K562 (cell line): ENCODE measurements at regions not wholly inside any gene's neighbourhood (a gene's known extent, or its start where the extent isn't known, plus 50 kb on each side); places are given as distances from the start of the nearest gene placed in this dataset.

Source experiments
- ATAC-seq: fragments of 200-7000 bp; cut with Tn5 transposase; 3 replicates; pipeline ENCODE4 v1.9.1; 2020; ENCODE audit warnings: moderate library complexity
- BruUV-seq: library from RNA; stranded (reverse); fragments of 400-500 nt; replicated peaks from 2 replicates; lab custom pipeline; 2021; lab: Mats Ljungman, UMichigan
- CTCF ChIA-PET: fragments of 300-600 bp; formaldehyde crosslinking; extraction: SDS; loops from one replicate; lab custom pipeline; 2021; ENCODE audit warnings: low intra/inter-chr PET ratio; lab: Yijun Ruan, JAX
- POLR2A ChIA-PET: fragments of 300-600, 350-650 bp; sonication (Branson Sonifier 250); formaldehyde crosslinking; extraction: SDS; loops from one replicate; lab custom pipeline; 2021; ENCODE audit warnings: antibody characterized with exemption, inconsistent platforms; lab: Yijun Ruan, JAX
- DNase-seq, 4 experiments: peaks; one replicate each; pipeline versions ENCODE4 v3.0.0 to v3.0.0-alpha.2; 2011 to 2018; ENCODE audit warnings: low spot score in 3 of 4, mixed read lengths in 3 of 4; ENCODE audit errors: extremely low read depth in 1 of 4
- FAIRE-seq: peaks from 2 replicates; lab custom pipeline; 2011; peaks lifted over from hg19 to GRCh38; lab: Jason Lieb, UNC
- H2AFZ ChIP-seq: 2 replicates; pipeline ENCODE4 v1.6.0; 2011; ENCODE audit warnings: low read depth, low read length, control low read depth, inconsistent platforms
- H3K27ac ChIP-seq: fragments of 200-600 bp; 3 replicates; pipeline ENCODE4 v1.8.0; 2011; ENCODE audit warnings: low read depth, mild to moderate bottlenecking, control low read depth, inconsistent platforms, low read length, moderate library complexity, mixed read lengths; ENCODE audit errors: extremely low read depth
- H3K27me3 ChIP-seq, 2 experiments: fragments of 300-600 bp in 1 of 2; 2 replicates in 1 of 2; 3 replicates in 1 of 2; pipeline versions ENCODE4 v1.6.0 to v1.8.0; 2011; ENCODE audit warnings: inconsistent platforms in 2 of 2, low read length in 2 of 2, mild to moderate bottlenecking in 1 of 2, mixed read lengths in 1 of 2, moderate library complexity in 1 of 2; ENCODE audit not compliant: control insufficient read depth in 2 of 2, insufficient read depth in 2 of 2
- H3K36me3 ChIP-seq: fragments of 300-600 bp; 3 replicates; pipeline ENCODE4 v1.8.0; 2011; ENCODE audit warnings: mild to moderate bottlenecking, low read length, inconsistent platforms; ENCODE audit not compliant: control insufficient read depth, insufficient read depth
- H3K4me1 ChIP-seq, 2 experiments: fragments of 200-600 bp in 1 of 2; replicated peaks in 1 of 2; 2 replicates in 1 of 2; 3 replicates in 1 of 2; pipeline versions ENCODE4 v1.5.1 to v1.8.0; 2011; ENCODE audit warnings: inconsistent platforms in 2 of 2, low read length in 2 of 2, mild to moderate bottlenecking in 1 of 2, mixed read lengths in 1 of 2, moderate library complexity in 1 of 2; ENCODE audit not compliant: control insufficient read depth in 2 of 2, insufficient read depth in 2 of 2
- H3K4me2 ChIP-seq: 2 replicates; pipeline ENCODE4 v1.6.1; 2011; ENCODE audit warnings: low read length, control low read depth, inconsistent platforms, mixed read lengths; ENCODE audit not compliant: insufficient read depth
- H3K4me3 ChIP-seq: fragments of 200-600 bp; sonication (generic), shearing (Covaris generic); 2 replicates; pipeline ENCODE4 v1.5.1; 2016; ENCODE audit warnings: control low read depth, inconsistent platforms
- H3K79me2 ChIP-seq: fragments of 200-600 bp; 3 replicates; pipeline ENCODE4 v1.8.0; 2011; ENCODE audit warnings: low read length, inconsistent platforms; ENCODE audit not compliant: control insufficient read depth, insufficient read depth
- H3K9ac ChIP-seq, 2 experiments: 2 replicates each; pipeline versions ENCODE4 v1.6.0 to v1.6.1; 2011; ENCODE audit warnings: low read depth in 2 of 2, low read length in 2 of 2, control low read depth in 1 of 2, inconsistent platforms in 1 of 2, mild to moderate bottlenecking in 1 of 2, mixed read lengths in 1 of 2; ENCODE audit not compliant: insufficient read depth in 1 of 2
- H3K9me1 ChIP-seq: one replicate; pipeline ENCODE4 v1.6.0; 2011; ENCODE audit warnings: inconsistent platforms, mild to moderate bottlenecking, low read length, moderate library complexity; ENCODE audit not compliant: control insufficient read depth, insufficient read depth
- H3K9me3 ChIP-seq: replicated peaks from 2 replicates; pipeline ENCODE4 v1.5.1; 2011; ENCODE audit warnings: low read depth, low read length, inconsistent platforms; ENCODE audit not compliant: control insufficient read depth, insufficient read depth
- H4K20me1 ChIP-seq: replicated peaks from 2 replicates; pipeline ENCODE4 v1.6.1; 2011; ENCODE audit warnings: low read length, inconsistent platforms, mixed read lengths; ENCODE audit not compliant: control insufficient read depth, insufficient read depth
- DNMT1 ChIP-seq: fragments of 450-650 bp; IDR thresholded peaks from 2 replicates; pipeline ENCODE4 v1.6.1; 2016; ENCODE audit warnings: antibody characterized with exemption, mild to moderate bottlenecking
- GABPB1 ChIP-seq: sonication (generic); formaldehyde crosslinking; IDR thresholded peaks from 2 replicates; pipeline ENCODE4 v1.8.0; 2022; ENCODE audit warnings: mild to moderate bottlenecking, missing genetic modification reagents
- HEY1 ChIP-seq: fragments of 250-450 bp; sonication (Bioruptor Pico); IDR thresholded peaks from 2 replicates; pipeline ENCODE4 v1.5.0; 2020; ENCODE audit warnings: mild to moderate bottlenecking, moderate library complexity, borderline replicate concordance
- PTBP1 ChIP-seq: fragments of 200-400 bp; formaldehyde crosslinking; IDR thresholded peaks from 2 replicates; pipeline ENCODE4 v1.6.1; 2017; ENCODE audit warnings: low read depth, low read length
- RBM15 ChIP-seq: fragments of 200-400 bp; formaldehyde crosslinking; IDR thresholded peaks from 2 replicates; pipeline ENCODE4 v1.6.1; 2018; ENCODE audit warnings: mild to moderate bottlenecking, low read length, moderate library complexity; ENCODE audit not compliant: insufficient read depth
- SIRT6 ChIP-seq: IDR thresholded peaks from one replicate; pipeline ENCODE4 v1.6.1; 2012; ENCODE audit warnings: low read depth, mild to moderate bottlenecking, control low read depth, inconsistent platforms, low read length, moderate library complexity
- SPI1 ChIP-seq: IDR thresholded peaks from 2 replicates; pipeline ENCODE4 v1.6.1; 2011; ENCODE audit warnings: low read depth, low read length, control low read depth, borderline replicate concordance
- STAG1 ChIP-seq: sonication (generic); formaldehyde crosslinking; IDR thresholded peaks from 2 replicates; pipeline ENCODE4 v1.5.0; 2020; ENCODE audit warnings: missing genetic modification reagents, borderline replicate concordance
- TBP ChIP-seq: optimal IDR thresholded peaks from 2 replicates; pipeline ENCODE3; 2011; ENCODE audit warnings: low read depth, low read length, improper control_type of control experiment
- ZNF140 ChIP-seq: fragments of 250-450 bp; sonication (Bioruptor Pico); IDR thresholded peaks from 2 replicates; pipeline ENCODE4 v1.8.0; 2021; ENCODE audit warnings: moderate library complexity, mild to moderate bottlenecking, inconsistent platforms
- ZNF76 ChIP-seq: fragments of 250-450 bp; sonication (Bioruptor Pico); IDR thresholded peaks from 2 replicates; pipeline ENCODE4 v1.4.0; 2020; ENCODE audit warnings: mild to moderate bottlenecking, moderate library complexity, borderline replicate concordance
- ZNF785 ChIP-seq: fragments of 250-450 bp; sonication (Bioruptor Pico); IDR thresholded peaks from 2 replicates; pipeline ENCODE4 v1.4.0; 2020; ENCODE audit warnings: mild to moderate bottlenecking
- WGBS: fragments of 100-300 bp; shearing (Covaris generic); methylation state at CpG from one replicate; pipeline ENCODE4 v1.1.6; 2016; ENCODE audit warnings: low coverage, mixed read lengths; ENCODE audit not compliant: insufficient coverage; ENCODE audit errors: missing lambda C conversion rate; 5-methylcytosine and 5-hydroxymethylcytosine counted together
- in situ Hi-C: fragments of 300-500 bp; cut with MboI; formaldehyde crosslinking; loops from 4 replicates; pipeline ENCODE4 v1.15.0; 2018; ENCODE audit warnings: inconsistent platforms, mixed read lengths
- intact Hi-C: fragments of 100-400 bp; cut with micrococcal nuclease; formaldehyde crosslinking; loops from 2 replicates; pipeline ENCODE4 v1.14.2; 2022
- TF ChIP-seq, protein P1 (sequence below), 3 experiments: fragments of 200-800 bp in 1 of 3; fragments of 250-450 bp in 1 of 3; fragments of 450-650 bp in 1 of 3; sonication (Bioruptor Pico) in 1 of 3; sonication (Bioruptor generic) in 1 of 3; formaldehyde crosslinking in 1 of 3; IDR thresholded peaks; 2 replicates each; pipeline versions ENCODE4 v1.6.1 to v1.8.0; 2016 to 2022; ENCODE audit warnings: mild to moderate bottlenecking in 2 of 3, missing genetic modification characterization in 2 of 3, missing compliant biosample characterization in 1 of 3, moderate library complexity in 1 of 3

DNA sequence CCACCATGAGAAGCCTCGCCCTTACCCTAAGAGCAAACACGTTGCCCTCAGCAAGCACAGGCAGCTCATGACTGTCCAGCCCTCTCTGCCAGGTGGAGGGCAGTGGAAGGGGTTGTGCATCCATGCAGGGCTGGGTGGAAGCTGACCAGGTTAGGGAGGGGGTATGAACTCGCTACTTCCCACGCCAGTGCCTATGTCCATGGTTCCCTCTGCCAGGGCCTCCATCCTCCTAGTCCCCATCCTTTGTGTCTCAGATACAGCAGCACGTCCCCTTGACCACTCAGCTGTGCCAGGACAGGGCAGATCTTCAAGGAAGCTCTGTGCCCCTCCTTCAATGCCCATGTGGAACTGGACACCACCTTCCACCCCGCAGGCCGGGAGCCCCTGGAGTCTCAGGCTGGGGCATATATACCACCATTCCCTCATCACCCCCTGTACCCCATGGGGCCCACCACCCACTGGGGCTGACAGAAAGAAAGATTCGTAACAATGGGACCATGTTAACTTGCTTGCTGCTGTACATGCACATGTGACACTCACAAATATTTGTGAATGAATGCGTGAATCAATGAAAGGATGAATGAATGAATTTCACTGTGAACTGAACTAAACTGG lies 90.7 kb downstream of the ANKRD60 start:
- Histone ChIP-seq H3K36me3 (no peaks in the 10 kb centered on the region), H3K9me1 (no peaks in the 10 kb centered on the region), H3K9me3 (no peaks in the 10 kb centered on the region), H3K4me2 (no peak overlapping the region), H3K4me3 (no peak overlapping the region), H3K9ac (no peak overlapping the region), H3K4me1 (no peaks in the 10 kb centered on the region), H3K27me3 (peaks cover 8 to 36% of the 10 kb centered on the region in 2 experiments; a peak in 4 of 5 replicates), H3K27ac (no peak overlapping the region), H2AFZ (no peak overlapping the region), H4K20me1 (0 out of 2 replicates have a peak, but pooled peaks cover 6% of the 10 kb centered on the region), H3K79me2 (no peaks in the 10 kb centered on the region)
- DNase-seq (no peak), ATAC-seq (no peak), FAIRE-seq (no peak)
- ChIA-PET POLR2A (interaction anchor here (0.7 kb wide), 1 partner anchor 302 kb away, joined by 3 read pairs; no protein-coding TSS in a partner anchor), CTCF (interaction anchor here (0.7 kb wide), 1 partner anchor 72 kb away, joined by 3 read pairs; no protein-coding TSS in a partner anchor)
- intact Hi-C loops (no loop called here), in situ Hi-C loops (no loop called here)
- 2% methylated on average over 9 of the region's 9 CpGs for WGBS
- TF ChIP-seq GABPB1 (CRISPR knock-in tag) (no peak), TBP (no peak), RBM15 (no peak), PTBP1 (no peak), ZNF76 (no peak), ZNF785 (CRISPR knock-in tag) (no peak), STAG1 (CRISPR knock-in tag) (no peak), HEY1 (CRISPR knock-in tag) (no peak), SIRT6 (no peak), ZNF140 (no peak), DNMT1 (no peak), SPI1 (no peak)
- TF ChIP-seq, protein P1, sequence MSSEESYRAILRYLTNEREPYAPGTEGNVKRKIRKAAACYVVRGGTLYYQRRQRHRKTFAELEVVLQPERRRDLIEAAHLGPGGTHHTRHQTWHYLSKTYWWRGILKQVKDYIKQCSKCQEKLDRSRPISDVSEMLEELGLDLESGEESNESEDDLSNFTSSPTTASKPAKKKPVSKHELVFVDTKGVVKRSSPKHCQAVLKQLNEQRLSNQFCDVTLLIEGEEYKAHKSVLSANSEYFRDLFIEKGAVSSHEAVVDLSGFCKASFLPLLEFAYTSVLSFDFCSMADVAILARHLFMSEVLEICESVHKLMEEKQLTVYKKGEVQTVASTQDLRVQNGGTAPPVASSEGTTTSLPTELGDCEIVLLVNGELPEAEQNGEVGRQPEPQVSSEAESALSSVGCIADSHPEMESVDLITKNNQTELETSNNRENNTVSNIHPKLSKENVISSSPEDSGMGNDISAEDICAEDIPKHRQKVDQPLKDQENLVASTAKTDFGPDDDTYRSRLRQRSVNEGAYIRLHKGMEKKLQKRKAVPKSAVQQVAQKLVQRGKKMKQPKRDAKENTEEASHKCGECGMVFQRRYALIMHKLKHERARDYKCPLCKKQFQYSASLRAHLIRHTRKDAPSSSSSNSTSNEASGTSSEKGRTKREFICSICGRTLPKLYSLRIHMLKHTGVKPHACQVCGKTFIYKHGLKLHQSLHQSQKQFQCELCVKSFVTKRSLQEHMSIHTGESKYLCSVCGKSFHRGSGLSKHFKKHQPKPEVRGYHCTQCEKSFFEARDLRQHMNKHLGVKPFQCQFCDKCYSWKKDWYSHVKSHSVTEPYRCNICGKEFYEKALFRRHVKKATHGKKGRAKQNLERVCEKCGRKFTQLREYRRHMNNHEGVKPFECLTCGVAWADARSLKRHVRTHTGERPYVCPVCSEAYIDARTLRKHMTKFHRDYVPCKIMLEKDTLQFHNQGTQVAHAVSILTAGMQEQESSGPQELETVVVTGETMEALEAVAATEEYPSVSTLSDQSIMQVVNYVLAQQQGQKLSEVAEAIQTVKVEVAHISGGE (CRISPR knock-in tag; IDR thresholded peaks at IDR 0.05): no peak
- BruUV-seq: no TSS peak
